ENCODE measurements at regions not wholly inside any gene's neighbourhood (a gene's known extent, or its start where the extent isn't known, plus 50 kb on each side); places are given as distances from the start of the nearest gene placed in this dataset.

DNA sequence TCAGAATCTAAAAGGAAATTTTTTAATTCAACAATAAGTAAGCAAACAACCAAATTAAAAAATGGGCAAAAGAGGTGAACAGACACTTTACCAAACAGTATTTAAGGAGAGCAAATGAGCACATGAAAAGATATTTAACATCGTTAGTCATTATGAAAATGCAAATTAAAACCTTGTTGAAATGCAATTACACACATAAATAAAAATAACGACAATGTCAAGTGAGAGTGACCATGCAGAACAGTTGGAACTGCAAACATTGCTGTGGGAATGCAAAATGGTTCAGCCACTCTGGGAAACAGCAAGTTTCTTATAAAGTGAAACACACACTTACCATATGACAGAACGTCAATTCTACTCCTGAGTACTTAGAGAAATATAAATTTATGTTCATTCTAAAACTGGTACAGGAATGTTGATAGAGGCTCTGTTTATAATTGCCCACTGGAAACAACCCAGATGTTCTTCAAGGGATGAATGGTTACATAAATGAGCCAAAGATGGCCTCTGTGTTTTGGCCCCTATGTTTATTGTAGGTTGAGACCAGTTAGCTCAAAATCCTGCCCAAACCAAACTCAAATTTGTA lies 678.1 kb downstream of the UQCRFS1 start:
- TF ChIP-seq, protein P1, sequence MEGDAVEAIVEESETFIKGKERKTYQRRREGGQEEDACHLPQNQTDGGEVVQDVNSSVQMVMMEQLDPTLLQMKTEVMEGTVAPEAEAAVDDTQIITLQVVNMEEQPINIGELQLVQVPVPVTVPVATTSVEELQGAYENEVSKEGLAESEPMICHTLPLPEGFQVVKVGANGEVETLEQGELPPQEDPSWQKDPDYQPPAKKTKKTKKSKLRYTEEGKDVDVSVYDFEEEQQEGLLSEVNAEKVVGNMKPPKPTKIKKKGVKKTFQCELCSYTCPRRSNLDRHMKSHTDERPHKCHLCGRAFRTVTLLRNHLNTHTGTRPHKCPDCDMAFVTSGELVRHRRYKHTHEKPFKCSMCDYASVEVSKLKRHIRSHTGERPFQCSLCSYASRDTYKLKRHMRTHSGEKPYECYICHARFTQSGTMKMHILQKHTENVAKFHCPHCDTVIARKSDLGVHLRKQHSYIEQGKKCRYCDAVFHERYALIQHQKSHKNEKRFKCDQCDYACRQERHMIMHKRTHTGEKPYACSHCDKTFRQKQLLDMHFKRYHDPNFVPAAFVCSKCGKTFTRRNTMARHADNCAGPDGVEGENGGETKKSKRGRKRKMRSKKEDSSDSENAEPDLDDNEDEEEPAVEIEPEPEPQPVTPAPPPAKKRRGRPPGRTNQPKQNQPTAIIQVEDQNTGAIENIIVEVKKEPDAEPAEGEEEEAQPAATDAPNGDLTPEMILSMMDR (IDR thresholded peaks at IDR 0.05; ENCODE audit: low read depth, low read length, missing control alignments) = no peak
- no peak overlapping the region for H3K4me3 ChIP-seq (replicated peaks; ENCODE audit: low read depth, low read length)
- DNase-seq (ENCODE audit: extremely low read depth, low read depth) = no peak

DNA sequence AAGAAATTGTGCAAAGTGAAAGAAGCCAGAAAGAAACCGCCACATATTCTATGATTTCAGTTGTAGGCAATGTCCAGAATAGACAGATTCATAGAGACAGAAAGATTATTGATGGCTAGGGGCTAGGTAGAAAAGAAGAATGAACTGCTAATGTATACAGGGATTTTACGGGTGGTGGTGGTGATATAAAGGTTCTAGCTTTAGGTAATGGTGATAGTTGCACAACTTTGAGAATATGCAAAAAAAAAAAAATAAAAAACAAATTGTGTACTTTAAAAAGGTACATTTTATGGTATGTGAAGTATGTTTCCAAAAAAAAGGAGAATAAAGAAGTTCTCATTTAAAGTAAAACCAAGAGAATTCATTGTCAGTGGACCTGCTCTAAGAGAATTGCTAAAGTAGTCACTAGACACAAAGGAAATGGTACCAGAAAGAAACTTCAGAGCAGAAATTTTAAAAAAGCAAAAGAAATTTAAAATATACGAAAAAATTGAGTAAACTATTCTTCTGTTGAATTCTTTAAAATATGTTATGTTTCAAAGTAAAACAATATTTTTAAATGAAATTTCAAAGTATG lies 680.1 kb downstream of the UQCRFS1 start:
- DNase-seq (ENCODE audit: extremely low read depth, low read depth) = no peak
- TF ChIP-seq, protein P1 (IDR thresholded peaks at IDR 0.05; ENCODE audit: low read depth, low read length, missing control alignments) = no peak

DNA sequence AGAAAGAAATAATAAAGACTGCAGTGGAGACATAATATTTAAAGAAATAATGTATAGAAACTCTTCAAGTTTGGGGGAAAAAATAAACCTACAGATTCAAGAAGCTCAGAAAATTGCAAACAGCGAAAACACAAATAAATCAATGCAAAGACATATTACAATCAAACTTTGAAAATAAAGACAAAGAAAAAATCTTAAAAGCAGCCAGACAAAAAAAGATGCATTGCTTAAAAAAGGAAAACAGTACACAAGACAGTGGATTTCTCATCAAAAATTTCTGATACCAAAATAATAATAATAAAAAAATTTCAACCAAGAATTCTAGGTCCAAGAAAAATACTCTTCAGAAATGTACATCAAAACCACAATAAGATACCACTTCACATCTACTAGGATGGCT lies 681.0 kb downstream of the UQCRFS1 start:
- TF ChIP-seq, protein P1 (IDR thresholded peaks at IDR 0.05; ENCODE audit: low read depth, low read length, missing control alignments) = no peak
- DNase-seq (ENCODE audit: extremely low read depth, low read depth) = no peak
- no peak overlapping the region for H3K4me3 ChIP-seq (replicated peaks; ENCODE audit: low read depth, low read length)

More for the DNA sequence above, 680.1 kb downstream of the UQCRFS1 start:
- no peak overlapping the region for H3K4me3 ChIP-seq (replicated peaks; ENCODE audit: low read depth, low read length)

DNA sequence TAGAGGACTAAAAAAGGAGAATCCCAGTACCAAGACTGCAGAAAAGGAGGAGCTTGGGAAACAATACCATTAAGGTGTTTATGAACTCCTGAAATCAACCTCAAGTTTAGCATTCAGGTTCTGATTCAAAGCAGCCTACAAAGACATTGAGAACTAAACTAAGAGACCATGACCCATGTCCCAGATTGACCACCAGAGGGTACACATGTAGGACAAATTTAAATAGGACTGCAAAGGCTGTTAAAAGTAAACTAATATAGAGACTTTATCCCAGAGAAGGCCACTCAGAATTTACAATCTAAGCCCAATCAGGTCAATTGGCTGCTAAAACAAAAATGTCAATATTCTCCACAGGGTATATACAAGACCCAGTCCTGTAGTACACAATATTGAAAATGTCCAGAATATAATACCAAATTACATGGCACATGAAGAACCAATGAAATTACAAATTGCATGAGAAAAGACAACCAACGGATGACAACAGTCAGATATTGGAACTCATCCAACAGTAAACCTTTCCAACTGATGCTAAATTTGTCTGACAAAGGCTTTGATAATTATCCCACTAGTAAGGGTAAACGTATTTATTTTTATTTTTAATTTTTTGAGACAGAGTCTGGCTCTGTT lies 682.4 kb downstream of the UQCRFS1 start:
- no peak overlapping the region for H3K4me3 ChIP-seq (replicated peaks; ENCODE audit: low read depth, low read length)
- TF ChIP-seq, protein P1 (IDR thresholded peaks at IDR 0.05; ENCODE audit: low read depth, low read length, missing control alignments) = no peak
- no peak for DNase-seq (ENCODE audit: extremely low read depth, low read depth)

DNA sequence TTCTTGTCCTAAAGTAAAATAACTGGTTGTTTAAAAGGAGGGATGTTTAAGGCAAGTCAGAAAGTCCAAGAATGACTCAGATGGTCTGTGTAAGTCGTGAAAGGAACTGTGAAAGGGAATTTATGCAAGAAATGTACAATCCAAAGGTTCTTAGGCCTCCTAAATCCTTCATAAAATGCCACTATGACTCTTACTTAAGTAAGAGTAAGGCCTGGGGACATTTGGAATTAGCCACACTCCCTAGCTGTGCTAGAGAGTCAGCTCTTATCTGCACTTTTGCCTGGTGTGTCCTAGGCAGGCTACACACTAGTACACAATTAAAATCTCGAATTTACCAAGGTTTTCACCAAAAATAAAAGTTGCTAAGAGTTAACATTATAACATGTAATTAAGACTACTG lies 686.9 kb downstream of the UQCRFS1 start:
- no peak for DNase-seq (ENCODE audit: extremely low read depth, low read depth)
- no peak overlapping the region for H3K4me3 ChIP-seq (replicated peaks; ENCODE audit: low read depth, low read length)
- TF ChIP-seq, protein P1 (IDR thresholded peaks at IDR 0.05; ENCODE audit: low read depth, low read length, missing control alignments) = no peak

DNA sequence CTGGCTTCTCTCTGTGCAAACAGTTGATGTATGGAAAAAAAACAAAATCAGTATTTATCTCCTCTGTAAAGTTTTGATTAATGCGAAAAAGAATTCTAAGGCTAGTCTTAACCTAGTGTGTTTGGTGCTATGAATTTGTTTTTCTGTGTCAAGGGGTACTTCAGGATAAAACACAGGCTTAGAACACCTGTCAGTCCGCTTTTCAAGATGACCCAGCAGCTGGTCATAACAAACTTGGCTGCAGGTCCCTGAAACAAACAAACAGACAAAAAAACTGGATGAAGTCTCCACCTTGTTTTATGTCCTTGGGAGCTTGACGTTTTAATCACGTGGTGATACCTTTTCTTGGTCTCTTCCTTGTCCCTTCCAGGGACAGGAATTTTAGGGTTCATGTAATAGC lies 689.3 kb downstream of the UQCRFS1 start:
- TF ChIP-seq, protein P1 (IDR thresholded peaks at IDR 0.05; ENCODE audit: low read depth, low read length, missing control alignments) = no peak

More for the DNA sequence above, 689.3 kb downstream of the UQCRFS1 start:
- H3K4me3 ChIP-seq (replicated peaks; ENCODE audit: low read depth, low read length) = no peak overlapping the region
- DNase-seq (ENCODE audit: extremely low read depth, low read depth) = no peak
